Tibial nerve (tissue), 4 donors: ENCODE measurements at regions not wholly inside any gene's neighbourhood (a gene's known extent, or its start where the extent isn't known, plus 50 kb on each side); places are given as distances from the start of the nearest gene placed in this dataset.

ENCODE experiments used
- DNase-seq, 2 donors: peaks; one replicate each; pipeline ENCODE4 v3.0.0-alpha.2; 2019; ENCODE audit warnings: low spot score in 2 of 2
- H3K27ac ChIP-seq, 4 donors: fragments of 200-600 bp; sonication (generic) in 3 of 4; one replicate each; pipeline ENCODE4 v1.5.1; 2017 to 2019; ENCODE audit warnings: mild to moderate bottlenecking in 1 of 4
- H3K27me3 ChIP-seq, 2 donors: fragments of 200-600 bp; sonication (generic) in 1 of 2; one replicate each; pipeline versions ENCODE4 v1.5.1 to v1.6.0; 2017 to 2019
- H3K36me3 ChIP-seq, 3 donors: fragments of 200-600 bp; sonication (generic); one replicate each; pipeline ENCODE4 v1.5.1; 2018 to 2019
- H3K4me1 ChIP-seq, 4 donors: fragments of 200-600 bp; sonication (generic) in 3 of 4; one replicate each; pipeline ENCODE4 v1.5.1; 2017 to 2019
- H3K4me3 ChIP-seq, 4 donors: fragments of 200-600 bp; sonication (generic) in 3 of 4; one replicate each; pipeline ENCODE4 v1.5.1; 2017 to 2019; ENCODE audit warnings: mild to moderate bottlenecking in 1 of 4, moderate library complexity in 1 of 4
- H3K9me3 ChIP-seq, 4 donors: fragments of 200-600 bp; sonication (generic) in 3 of 4; one replicate each; pipeline ENCODE4 v1.5.1; 2017 to 2019
- EP300 ChIP-seq, 2 donors: sonication (generic); formaldehyde crosslinking; IDR thresholded peaks; one replicate each; pipeline ENCODE4 v1.6.1; 2017; ENCODE audit warnings: antibody characterized with exemption in 2 of 2, mild to moderate bottlenecking in 1 of 2
- POLR2A ChIP-seq, 2 donors: fragments of 450-650 bp; IDR thresholded peaks; one replicate each; pipeline ENCODE4 v1.6.1; 2017; ENCODE audit warnings: antibody characterized with exemption in 2 of 2, mild to moderate bottlenecking in 2 of 2, moderate library complexity in 2 of 2
- WGBS, 2 donors: methylation state at CpG; one replicate each; pipeline ENCODE4 v1.1.5; 2018; 5-methylcytosine and 5-hydroxymethylcytosine counted together
- TF ChIP-seq, protein P1 (sequence below), 5 experiments: fragments of 200-600 bp in 3 of 5; fragments of 450-650 bp in 2 of 5; sonication (generic) in 3 of 5; IDR thresholded peaks; one replicate each; pipeline ENCODE4 v1.5.1; 2016 to 2019; ENCODE audit warnings: antibody characterized with exemption in 5 of 5, mild to moderate bottlenecking in 3 of 5, moderate library complexity in 2 of 5

DNA sequence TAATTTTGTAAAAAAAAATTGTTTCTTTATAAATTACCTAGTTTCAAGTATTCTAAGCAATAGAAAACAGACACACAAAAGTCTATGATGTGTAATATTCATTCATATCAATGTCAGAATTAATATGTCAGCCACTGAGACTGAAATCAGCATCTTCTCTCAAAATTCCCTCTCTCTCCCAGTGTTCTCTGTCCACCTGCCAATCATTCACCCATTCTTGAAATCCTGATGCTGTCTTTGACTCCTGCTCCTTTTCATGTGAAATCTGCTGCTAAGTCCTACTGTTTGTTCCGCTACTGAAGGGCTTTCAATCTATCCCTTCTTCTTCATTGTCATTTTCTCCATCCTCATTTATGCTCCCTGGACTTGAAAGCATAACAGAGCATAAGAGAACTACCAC lies 257.9 kb downstream of the SATB2 start:
- Histone ChIP-seq H3K27ac (no peak overlapping the region), H3K27me3 (no peaks in the 10 kb centered on the region), H3K4me1 (no peaks in the 10 kb centered on the region), H3K36me3 (no peaks in the 10 kb centered on the region), H3K4me3 (no peak overlapping the region), H3K9me3 (no peaks in the 10 kb centered on the region)
- TF ChIP-seq EP300 (IDR thresholded peaks at IDR 0.05), result no peak
- TF ChIP-seq, protein P1, sequence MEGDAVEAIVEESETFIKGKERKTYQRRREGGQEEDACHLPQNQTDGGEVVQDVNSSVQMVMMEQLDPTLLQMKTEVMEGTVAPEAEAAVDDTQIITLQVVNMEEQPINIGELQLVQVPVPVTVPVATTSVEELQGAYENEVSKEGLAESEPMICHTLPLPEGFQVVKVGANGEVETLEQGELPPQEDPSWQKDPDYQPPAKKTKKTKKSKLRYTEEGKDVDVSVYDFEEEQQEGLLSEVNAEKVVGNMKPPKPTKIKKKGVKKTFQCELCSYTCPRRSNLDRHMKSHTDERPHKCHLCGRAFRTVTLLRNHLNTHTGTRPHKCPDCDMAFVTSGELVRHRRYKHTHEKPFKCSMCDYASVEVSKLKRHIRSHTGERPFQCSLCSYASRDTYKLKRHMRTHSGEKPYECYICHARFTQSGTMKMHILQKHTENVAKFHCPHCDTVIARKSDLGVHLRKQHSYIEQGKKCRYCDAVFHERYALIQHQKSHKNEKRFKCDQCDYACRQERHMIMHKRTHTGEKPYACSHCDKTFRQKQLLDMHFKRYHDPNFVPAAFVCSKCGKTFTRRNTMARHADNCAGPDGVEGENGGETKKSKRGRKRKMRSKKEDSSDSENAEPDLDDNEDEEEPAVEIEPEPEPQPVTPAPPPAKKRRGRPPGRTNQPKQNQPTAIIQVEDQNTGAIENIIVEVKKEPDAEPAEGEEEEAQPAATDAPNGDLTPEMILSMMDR (IDR thresholded peaks at IDR 0.05), result no peak
- no peak for TF ChIP-seq POLR2A (IDR thresholded peaks at IDR 0.05)
- no peak for DNase-seq
- 84 to 100% methylated on average over 1 of the region's 1 CpG for WGBS, 2 donors

GRCh38 chr2:199197448-199197847 lies 260.3 kb downstream of the SATB2 start:
- Histone ChIP-seq H3K4me1 (no peaks in the 10 kb centered on the region), H3K9me3 (no peaks in the 10 kb centered on the region), H3K27ac (no peak overlapping the region), H3K36me3 (no peaks in the 10 kb centered on the region), H3K27me3 (no peaks in the 10 kb centered on the region), H3K4me3 (no peak overlapping the region)
- TF ChIP-seq POLR2A (IDR thresholded peaks at IDR 0.05), result no peak
- TF ChIP-seq, protein P1 (IDR thresholded peaks at IDR 0.05), result no peak
- no peak for TF ChIP-seq EP300 (IDR thresholded peaks at IDR 0.05)
- DNase-seq, result no peak
- 94 to 100% methylated on average over 1 of the region's 1 CpG for WGBS, 2 donors

DNA sequence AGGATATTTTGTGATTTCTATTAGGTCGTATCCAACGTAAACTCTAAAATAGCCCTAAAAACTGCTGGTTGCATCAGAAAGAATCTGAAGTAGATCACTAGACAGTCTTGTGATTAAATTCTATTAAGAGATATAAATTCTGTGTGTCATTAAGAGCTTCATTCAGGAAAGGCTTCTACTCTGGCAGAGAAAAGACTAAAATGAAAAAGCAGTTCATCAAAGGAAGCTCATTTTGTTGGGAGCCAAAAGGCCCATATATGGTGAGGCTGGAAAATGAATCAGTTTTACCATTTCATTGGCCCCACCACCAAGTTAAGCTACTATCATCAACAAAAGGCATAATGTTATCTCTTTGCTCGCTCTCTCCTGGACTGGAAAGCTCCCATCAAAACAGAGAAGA lies 261.1 kb downstream of the SATB2 start:
- H3K4me1 ChIP-seq, result no peaks in the 10 kb centered on the region
- no peaks in the 10 kb centered on the region for H3K27me3 ChIP-seq
- H3K27ac ChIP-seq, result no peak overlapping the region
- no peak overlapping the region for H3K4me3 ChIP-seq
- WGBS, 2 donors, result 68 to 73% methylated on average over 3 of the region's 3 CpGs
- no peak for DNase-seq
- TF ChIP-seq EP300 (IDR thresholded peaks at IDR 0.05) (no peak), POLR2A (IDR thresholded peaks at IDR 0.05) (no peak)
- TF ChIP-seq, protein P1 (IDR thresholded peaks at IDR 0.05), result no peak
- H3K9me3 ChIP-seq, result no peaks in the 10 kb centered on the region
- H3K36me3 ChIP-seq, result no peaks in the 10 kb centered on the region

DNA sequence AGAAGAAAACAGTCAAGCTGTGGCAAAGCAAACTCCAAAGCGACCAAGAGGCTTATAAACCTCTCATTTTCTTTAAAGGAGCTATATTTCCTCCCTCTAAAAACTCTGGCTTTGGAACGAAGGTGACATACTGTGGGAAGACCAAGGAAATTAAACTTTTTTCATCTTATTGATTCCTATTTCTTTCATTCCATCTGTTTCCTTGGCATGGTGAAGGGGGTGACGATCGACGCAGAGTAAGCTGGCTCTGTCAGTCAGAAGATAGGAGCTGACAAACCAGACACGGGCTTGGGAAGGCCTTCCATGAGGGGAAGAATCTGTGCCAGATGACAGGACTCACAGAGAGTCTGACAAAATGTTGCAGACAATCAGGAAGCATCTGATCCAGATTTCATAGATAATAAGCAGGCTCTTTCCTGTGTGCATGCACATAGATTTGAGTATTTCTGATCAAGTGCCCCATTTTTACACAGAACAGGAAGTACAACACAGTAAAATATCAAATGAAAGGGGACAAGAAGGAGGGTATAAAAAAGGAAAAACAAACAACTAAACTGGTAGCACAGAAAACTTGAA lies 261.7 kb downstream of the SATB2 start:
- Histone ChIP-seq H3K9me3 (no peaks in the 10 kb centered on the region), H3K4me3 (no peak overlapping the region), H3K27me3 (no peaks in the 10 kb centered on the region), H3K36me3 (no peaks in the 10 kb centered on the region), H3K4me1 (no peaks in the 10 kb centered on the region), H3K27ac (no peak overlapping the region)
- TF ChIP-seq POLR2A (IDR thresholded peaks at IDR 0.05), result no peak
- DNase-seq, result no peak
- 76 to 79% methylated on average over 6 of the region's 6 CpGs for WGBS, 2 donors

GRCh38 chr2:199191461-199191860 lies 266.3 kb downstream of the SATB2 start:
- 42 to 47% methylated on average over 8 of the region's 8 CpGs for WGBS, 2 donors
- DNase-seq, result no peak
- no peaks in the 10 kb centered on the region for H3K27me3 ChIP-seq
- H3K27ac ChIP-seq, result no peak overlapping the region
- TF ChIP-seq, protein P1 (IDR thresholded peaks at IDR 0.05), result no peak
- TF ChIP-seq EP300 (IDR thresholded peaks at IDR 0.05) (no peak), POLR2A (IDR thresholded peaks at IDR 0.05) (no peak)
- H3K4me1 ChIP-seq, result no peaks in the 10 kb centered on the region
- no peak overlapping the region for H3K4me3 ChIP-seq
- H3K36me3 ChIP-seq, result no peaks in the 10 kb centered on the region
- H3K9me3 ChIP-seq, result no peaks in the 10 kb centered on the region

DNA sequence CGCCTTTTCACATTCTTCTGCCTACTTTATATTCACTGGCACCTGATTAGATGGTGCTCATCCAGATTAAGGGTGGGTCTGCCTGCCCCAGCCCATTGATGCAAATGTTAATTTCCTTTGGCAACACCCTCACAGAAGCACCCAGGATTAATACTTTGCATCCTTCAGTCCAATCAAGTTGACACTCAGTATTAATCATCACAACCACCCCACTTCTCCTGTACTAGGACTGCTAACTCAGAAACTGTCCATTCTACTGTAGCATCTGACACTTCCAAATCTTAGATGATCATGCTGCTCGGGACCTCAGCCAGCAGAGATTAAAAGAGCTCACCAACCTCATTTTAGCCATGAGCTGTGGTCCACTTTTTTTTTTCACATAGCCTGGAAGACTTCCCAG lies 268.5 kb downstream of the SATB2 start:
- no peak for DNase-seq
- no peaks in the 10 kb centered on the region for H3K36me3 ChIP-seq
- no peaks in the 10 kb centered on the region for H3K4me1 ChIP-seq
- no peaks in the 10 kb centered on the region for H3K9me3 ChIP-seq
- 75 to 79% methylated on average over 2 of the region's 2 CpGs for WGBS, 2 donors
- no peak overlapping the region for H3K27ac ChIP-seq
- TF ChIP-seq POLR2A (IDR thresholded peaks at IDR 0.05), result no peak
- TF ChIP-seq, protein P1 (IDR thresholded peaks at IDR 0.05), result no peak
- TF ChIP-seq EP300 (IDR thresholded peaks at IDR 0.05), result no peak
- H3K4me3 ChIP-seq, result no peak overlapping the region
- H3K27me3 ChIP-seq, result no peaks in the 10 kb centered on the region
